IPS-NIHi7 (cell line): ENCODE measurements at regions not wholly inside any gene's neighbourhood (a gene's known extent, or its start where the extent isn't known, plus 50 kb on each side); places are given as distances from the start of the nearest gene placed in this dataset.

Experiments
- DNase-seq: peaks from one replicate; pipeline ENCODE4 v3.0.0; 2012; ENCODE audit warnings: mixed read lengths; ENCODE audit errors: extremely low spot score

DNA sequence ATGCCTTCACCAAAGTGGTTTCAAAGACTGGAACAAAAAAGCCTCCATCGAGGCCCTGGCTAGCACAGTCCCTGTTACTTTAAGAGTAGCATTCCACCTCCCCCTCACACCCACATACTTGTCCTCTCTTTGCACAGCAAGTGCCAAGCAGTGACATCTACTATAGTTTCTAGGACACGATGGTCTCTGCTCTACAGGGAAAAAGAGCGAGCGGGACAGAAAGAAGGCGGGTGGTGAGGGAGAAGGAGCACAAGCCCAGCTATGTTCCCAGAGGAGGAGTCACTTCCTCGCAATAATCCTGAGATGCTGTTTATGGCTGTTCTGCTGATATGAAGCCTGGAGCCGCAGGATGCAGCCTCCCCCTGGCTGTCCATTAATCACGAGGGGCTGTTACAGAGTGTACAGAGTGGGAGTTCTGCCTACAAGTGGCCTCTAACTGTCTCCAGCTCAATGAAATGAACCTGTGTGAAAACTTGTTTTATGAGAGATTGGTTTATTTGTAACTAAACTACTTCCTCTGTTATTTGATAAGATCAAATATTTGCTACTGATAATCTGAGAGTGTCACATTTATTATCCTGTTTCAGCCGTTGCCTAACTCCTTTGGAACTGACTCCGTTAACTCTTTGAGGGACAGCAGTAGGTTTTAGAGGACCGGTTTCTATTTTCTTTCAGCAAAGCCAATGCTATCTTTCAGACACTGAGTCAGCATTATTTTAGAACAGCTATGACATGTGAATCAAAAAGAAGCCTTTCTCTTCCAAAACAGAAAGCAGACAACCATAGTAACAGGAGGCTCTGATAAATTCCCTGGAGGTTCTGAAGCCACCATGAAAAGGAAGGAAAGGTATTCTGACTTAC lies 208.0 kb downstream of the SPRY2 start:
- peak; percentile 28 for DNase-seq

DNA sequence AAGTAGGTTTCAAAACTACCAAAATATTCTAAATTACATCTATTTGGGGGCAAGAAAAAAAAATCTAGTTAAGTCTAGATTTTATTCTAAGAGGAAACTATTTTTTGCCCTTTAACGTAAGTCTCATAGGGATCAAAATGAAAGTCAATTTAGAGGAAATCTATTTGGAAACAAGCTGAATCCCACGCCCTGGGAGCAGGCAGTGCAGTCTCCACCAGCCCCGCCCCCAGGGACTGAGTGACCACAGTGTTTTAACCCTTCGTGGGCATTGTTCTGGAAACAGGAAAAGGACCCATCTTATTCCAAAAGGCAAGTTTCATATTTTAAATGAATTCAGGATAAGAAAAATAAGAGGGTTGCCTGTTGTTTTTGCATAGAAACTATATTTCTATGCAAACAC lies 209.7 kb downstream of the SPRY2 start:
- DNase-seq = peak; percentile 57

DNA sequence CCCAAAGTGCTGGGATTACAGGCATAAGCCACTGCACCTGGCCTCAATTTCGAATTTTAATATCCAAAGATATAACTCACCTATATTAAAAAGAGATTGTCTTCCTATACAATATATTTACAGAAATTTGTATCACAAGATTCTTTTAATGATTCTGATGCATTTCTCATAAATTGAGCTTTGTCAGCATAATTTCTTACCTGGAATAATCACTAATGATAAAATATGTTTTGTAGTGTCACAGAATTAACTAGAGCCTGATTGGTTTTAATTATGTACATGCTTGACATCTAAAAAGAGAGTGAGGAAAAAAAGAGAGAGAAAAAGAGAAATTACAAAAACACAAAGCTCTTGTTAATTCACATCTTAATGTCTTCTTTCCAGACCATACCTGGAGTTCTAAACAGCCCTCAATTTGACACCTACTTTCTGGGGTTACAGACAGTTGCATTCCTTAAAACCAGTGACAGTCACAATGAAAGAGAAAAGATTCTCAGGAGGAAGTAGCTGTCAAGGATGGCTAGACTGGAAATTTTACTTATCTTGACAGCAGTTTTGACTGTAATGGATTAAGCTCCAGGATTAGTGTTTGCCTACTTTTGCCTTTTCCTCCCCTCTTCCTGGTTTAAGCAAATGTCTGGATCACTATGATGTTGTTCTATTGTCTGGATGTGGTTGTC lies 214.4 kb downstream of the SPRY2 start:
- no peak for DNase-seq

GRCh38 chr13:80123945-80124344 lies 217.0 kb downstream of the SPRY2 start:
- DNase-seq = no peak

GRCh38 chr13:80121038-80121437 lies 219.9 kb downstream of the SPRY2 start:
- DNase-seq = no peak

GRCh38 chr13:80118506-80118905 lies 222.4 kb downstream of the SPRY2 start:
- DNase-seq = no peak

DNA sequence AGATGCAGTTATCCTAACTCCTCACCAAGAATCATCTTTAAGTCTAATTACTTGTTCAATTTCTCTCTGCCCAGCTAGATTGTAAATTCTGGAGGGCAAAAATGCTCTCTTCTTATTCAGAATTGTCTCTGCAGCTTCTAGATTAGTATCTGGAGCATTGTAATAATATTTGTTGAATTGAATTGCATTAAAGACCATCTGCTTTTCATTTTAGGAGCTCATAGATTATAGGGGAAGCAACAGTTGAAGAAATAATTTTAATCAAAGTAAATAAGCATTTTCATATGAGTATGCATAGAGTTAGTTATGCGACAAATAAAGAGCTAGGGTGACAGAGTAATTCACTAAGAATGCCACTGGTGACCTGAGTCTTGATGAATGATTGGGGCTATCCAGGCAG lies 222.8 kb downstream of the SPRY2 start:
- no peak for DNase-seq

- DNase-seq = no peak
Measured at GRCh38 chr13:80117515-80117914, 223.4 kb downstream of the SPRY2 start.

DNA sequence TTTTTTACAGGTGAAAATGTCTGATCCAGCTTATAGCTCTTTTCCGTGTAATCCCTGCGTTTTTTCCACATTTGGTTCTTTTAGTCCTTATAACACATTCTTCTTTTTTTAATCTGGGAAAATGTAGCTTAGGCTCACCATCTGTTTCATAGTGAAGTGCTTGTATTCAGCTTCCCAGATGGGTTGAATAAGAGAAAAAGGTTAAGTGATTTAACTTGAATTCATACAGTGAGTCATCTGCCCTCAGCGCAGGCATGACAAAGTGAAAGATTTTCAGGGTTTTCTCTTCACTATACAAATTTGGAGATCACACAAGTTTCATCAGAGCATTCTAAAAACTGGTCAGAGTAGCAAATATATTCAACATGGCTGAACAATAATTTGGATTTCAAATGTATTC lies 224.8 kb downstream of the SPRY2 start:
- DNase-seq = no peak

DNA sequence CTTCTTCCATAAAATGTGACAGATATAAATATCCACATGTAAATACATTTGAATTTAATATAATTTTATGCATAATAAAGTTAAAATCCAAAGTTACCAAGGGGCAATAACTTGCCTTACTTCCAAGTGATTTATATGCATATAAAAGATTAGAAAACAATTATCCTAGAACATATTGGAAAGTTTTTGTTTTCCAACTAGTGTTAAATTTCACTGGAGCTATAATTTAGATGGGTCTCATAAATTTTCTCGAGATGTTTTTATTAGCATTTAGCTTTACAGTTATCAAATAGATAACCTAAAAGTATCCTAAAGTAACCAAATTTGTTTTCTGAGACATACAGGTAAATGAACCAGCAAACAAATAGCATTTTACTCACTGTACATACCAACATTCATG lies 225.3 kb downstream of the SPRY2 start:
- no peak for DNase-seq

GRCh38 chr13:80113714-80114454 lies 227.0 kb downstream of the SPRY2 start:
- DNase-seq = no peak

- no peak for DNase-seq
Measured at GRCh38 chr13:80109303-80109702, 231.6 kb downstream of the SPRY2 start.

DNA sequence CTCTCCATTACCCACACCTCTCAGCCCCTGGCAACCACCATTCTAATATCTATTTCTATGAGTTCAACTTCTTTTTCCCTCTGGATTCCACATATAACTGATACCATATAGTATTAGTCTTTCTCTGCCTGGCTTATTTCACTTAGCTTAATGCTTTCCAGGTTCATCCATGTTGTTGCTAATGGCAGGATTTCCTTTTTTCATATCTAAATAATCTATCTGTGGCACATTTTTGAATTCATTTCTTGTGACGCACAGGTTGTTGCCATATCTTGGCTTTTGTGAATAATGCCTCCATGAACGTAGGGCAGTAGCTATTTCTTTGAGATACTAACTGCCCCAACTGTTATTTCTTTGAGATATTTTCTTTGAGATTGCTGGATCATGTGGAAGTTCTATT lies 235.6 kb downstream of the SPRY2 start:
- DNase-seq = no peak

DNA sequence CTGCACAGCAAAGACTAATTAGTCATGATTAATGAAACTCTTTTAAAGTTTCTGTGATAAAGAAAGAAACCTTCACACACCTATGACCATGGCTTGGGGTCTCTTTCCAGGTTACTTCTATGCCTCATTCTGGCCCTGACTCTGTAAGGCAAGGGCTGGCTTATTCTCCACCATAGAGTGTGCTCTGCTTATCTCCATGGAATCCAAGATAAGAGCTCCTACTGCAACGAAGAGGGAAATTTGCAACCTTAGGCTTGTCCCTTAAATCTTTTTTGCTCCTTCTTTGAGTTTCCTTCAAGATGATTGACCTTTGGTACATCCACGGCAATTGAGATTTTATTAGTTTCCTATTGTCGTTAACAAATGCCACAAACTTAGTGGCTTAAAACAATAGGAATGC lies 239.9 kb downstream of the SPRY2 start:
- DNase-seq = no peak

- DNase-seq = no peak
Measured at GRCh38 chr13:80100636-80101035, 240.3 kb downstream of the SPRY2 start.

- DNase-seq = no peak
Measured at GRCh38 chr13:80097561-80097960, 243.4 kb downstream of the SPRY2 start.

GRCh38 chr13:80096383-80096782 lies 244.5 kb downstream of the SPRY2 start:
- DNase-seq = no peak

DNA sequence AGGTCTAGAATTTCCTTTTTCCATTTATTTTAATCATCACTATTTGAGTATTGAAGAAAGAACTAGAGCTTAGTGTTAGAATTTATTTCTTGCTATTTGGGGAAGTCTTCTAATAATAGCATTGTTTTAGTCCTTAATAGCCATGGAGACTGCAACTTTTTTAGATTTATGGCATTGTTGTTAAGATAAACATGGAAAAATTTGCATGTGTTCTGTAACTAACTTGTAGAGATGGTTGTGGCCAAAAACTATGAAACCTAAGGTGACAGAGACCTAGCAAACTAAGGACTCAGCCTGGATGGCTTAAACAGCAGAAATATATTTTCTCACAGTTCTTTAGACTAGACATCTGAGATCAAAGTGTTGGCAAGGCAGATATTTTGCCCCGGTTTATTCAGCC lies 246.4 kb downstream of the SPRY2 start:
- DNase-seq = no peak

DNA sequence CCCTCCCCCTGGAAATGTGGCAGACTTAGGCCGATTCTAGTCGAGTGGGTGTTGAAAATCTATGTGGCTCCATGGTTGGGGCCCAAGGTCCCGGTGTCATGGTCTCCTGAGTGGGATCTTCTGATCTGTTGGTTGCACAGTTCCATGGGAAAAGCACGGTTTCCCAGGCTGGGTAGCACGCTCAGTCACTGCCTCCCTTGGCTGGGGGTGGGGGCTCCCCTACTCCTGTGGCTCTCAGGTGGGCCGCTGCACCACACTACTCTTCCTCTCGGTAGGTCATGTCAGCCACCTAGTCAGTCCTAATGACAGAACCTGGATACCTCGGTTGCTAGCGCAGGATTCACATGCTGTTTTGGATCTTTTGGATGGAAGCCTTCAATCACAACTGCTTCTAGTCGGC lies 247.0 kb downstream of the SPRY2 start:
- no peak for DNase-seq

DNA sequence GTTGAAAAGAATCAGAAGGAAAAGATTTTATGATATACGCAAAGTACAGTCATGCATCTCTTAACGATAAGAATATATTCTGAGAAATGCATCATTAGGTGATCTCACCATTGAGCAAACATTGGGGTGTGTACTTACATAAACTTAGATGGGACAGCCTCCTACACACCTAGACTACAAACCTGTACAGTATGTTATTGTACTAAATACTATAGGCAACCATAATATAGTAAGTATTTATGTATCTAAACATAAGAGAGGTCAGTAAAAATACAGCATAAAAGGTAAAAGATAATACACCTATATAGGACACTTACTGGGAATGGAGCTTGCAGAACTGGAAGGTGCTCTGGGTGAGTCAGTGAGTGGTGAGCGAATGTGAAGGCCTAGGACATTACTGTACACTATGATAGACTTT lies 254.6 kb downstream of the SPRY2 start:
- no peak for DNase-seq

DNA sequence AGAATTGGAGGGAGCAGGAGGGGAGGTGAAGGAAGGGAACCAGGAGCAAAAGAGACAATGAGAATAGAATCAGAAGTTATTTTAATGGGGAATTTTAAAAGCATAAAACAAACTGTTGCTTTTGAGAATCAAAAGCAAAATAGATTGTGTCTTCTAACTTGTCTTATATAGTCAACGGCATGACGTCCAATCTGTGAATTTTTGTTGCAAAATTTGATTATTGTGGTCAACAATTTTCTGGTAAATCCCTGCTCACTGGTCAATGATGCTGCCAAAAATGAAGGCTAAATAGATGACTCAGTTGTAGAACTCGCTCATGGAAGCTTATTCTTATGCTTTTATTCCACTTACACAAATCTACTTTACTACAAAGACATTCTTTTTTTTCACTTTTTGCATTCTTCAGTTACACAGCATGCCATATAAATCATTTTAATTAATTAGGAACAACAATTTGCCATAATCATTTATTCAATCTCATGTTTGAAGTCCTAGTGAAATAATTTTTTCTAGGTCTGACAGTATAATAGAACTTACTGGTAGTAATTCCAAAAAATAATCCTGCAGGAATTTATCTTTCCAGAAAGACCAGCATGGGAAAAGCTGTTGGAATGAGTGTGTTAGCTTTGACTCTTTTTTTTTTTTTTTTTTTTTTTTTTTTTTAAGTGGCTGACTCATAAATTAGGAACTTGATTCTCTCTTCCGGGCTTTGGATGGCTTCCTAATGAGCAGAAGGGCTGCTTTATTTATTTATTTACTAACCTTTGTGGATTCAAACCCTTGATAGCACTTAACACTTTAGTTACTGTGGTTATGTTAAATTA lies 256.9 kb downstream of the SPRY2 start:
- peak; percentile 37 for DNase-seq
